ENCODE measurements at regions not wholly inside any gene's neighbourhood (a gene's known extent, or its start where the extent isn't known, plus 50 kb on each side); places are given as distances from the start of the nearest gene placed in this dataset.
"Not testable (repeated sequence)": the region's sequence is repeated elsewhere in the genome, so short reads cannot be mapped to it uniquely, and the experiment has no call there.

- not testable (repeated sequence) for DNase-seq
Observed at GRCh38 chr16:29271721-29272675, 134.5 kb downstream of the NPIPB11 start.

- DNase-seq: not testable (repeated sequence)
Observed at GRCh38 chr16:29270923-29271322, 135.6 kb downstream of the NPIPB11 start.

GRCh38 chr16:29270033-29270432 is 136.5 kb downstream of the NPIPB11 start:
- DNase-seq: not testable (repeated sequence)

GRCh38 chr16:29269192-29269811 is 137.2 kb downstream of the NPIPB11 start:
- DNase-seq: not testable (repeated sequence)

GRCh38 chr16:29268785-29269191 is 137.7 kb downstream of the NPIPB11 start:
- DNase-seq: not testable (repeated sequence)

GRCh38 chr16:29268348-29268747 is 138.2 kb downstream of the NPIPB11 start:
- DNase-seq: not testable (repeated sequence)

- not testable (repeated sequence) for DNase-seq
Observed at GRCh38 chr16:29267891-29268290, 138.6 kb downstream of the NPIPB11 start.

GRCh38 chr16:29267055-29267619 is 139.4 kb downstream of the NPIPB11 start:
- DNase-seq: not testable (repeated sequence)

GRCh38 chr16:29266612-29267011 is 139.9 kb downstream of the NPIPB11 start:
- DNase-seq: not testable (repeated sequence)

GRCh38 chr16:29265255-29265853 is 141.2 kb downstream of the NPIPB11 start:
- DNase-seq: not testable (repeated sequence)

GRCh38 chr16:29264080-29264837 is 142.3 kb downstream of the NPIPB11 start:
- DNase-seq: not testable (repeated sequence)

- DNase-seq: not testable (repeated sequence)
Observed at GRCh38 chr16:29262725-29263124, 143.8 kb downstream of the NPIPB11 start.

- DNase-seq: not testable (repeated sequence)
Observed at GRCh38 chr16:29261427-29262248, 144.9 kb downstream of the NPIPB11 start.

GRCh38 chr16:29260683-29261426 is 145.7 kb downstream of the NPIPB11 start:
- not testable (repeated sequence) for DNase-seq

- not testable (repeated sequence) for DNase-seq
Observed at GRCh38 chr16:29259635-29260457, 146.7 kb downstream of the NPIPB11 start.

- not testable (repeated sequence) for DNase-seq
Observed at GRCh38 chr16:29258946-29259634, 147.4 kb downstream of the NPIPB11 start.

GRCh38 chr16:29257419-29258336 is 148.8 kb downstream of the NPIPB11 start:
- not testable (repeated sequence) for DNase-seq

- DNase-seq: no peak
Observed at GRCh38 chr16:29256501-29256981, 150.0 kb downstream of the NPIPB11 start.
